Liver (tissue), 8 donors: ENCODE measurements at regions not wholly inside any gene's neighbourhood (a gene's known extent, or its start where the extent isn't known, plus 50 kb on each side); places are given as distances from the start of the nearest gene placed in this dataset.

Experiments used
- DNase-seq: peaks from one replicate; pipeline ENCODE4 v3.0.0-alpha.2; 2017; ENCODE audit warnings: low spot score
- H3K27ac ChIP-seq, 2 donors: one replicate each; pipeline ENCODE4 v1.7.0; 2013; ENCODE audit warnings: inconsistent platforms in 2 of 2, low read length in 2 of 2, control low read depth in 1 of 2, low read depth in 1 of 2, mild to moderate bottlenecking in 1 of 2
- H3K27me3 ChIP-seq, 4 donors: one replicate each; pipeline versions ENCODE4 v1.6.1 to v1.7.0; 2013; ENCODE audit warnings: low read length in 3 of 4, inconsistent platforms in 1 of 4, mild to moderate bottlenecking in 1 of 4, moderate library complexity in 1 of 4; ENCODE audit not compliant: control insufficient read depth in 4 of 4, insufficient read depth in 4 of 4
- H3K36me3 ChIP-seq, 4 donors: one replicate each; pipeline versions ENCODE4 v1.6.1 to v1.7.0; 2013; ENCODE audit warnings: low read length in 3 of 4, mild to moderate bottlenecking in 3 of 4, low read depth in 1 of 4, moderate library complexity in 1 of 4; ENCODE audit not compliant: control insufficient read depth in 4 of 4, insufficient read depth in 3 of 4
- H3K4me1 ChIP-seq, 4 donors: one replicate each; pipeline versions ENCODE4 v1.6.1 to v1.7.0; 2013; ENCODE audit warnings: low read length in 3 of 4, mild to moderate bottlenecking in 3 of 4, moderate library complexity in 1 of 4; ENCODE audit not compliant: control insufficient read depth in 4 of 4, insufficient read depth in 4 of 4
- H3K4me3 ChIP-seq, 3 donors: one replicate each; pipeline versions ENCODE4 v1.6.1 to v1.7.0; 2013; ENCODE audit warnings: low read length in 3 of 3, control low read depth in 1 of 3, low read depth in 1 of 3, mild to moderate bottlenecking in 1 of 3
- H3K9ac ChIP-seq, 2 donors: one replicate each; pipeline ENCODE4 v1.7.0; 2013; ENCODE audit warnings: low read length in 2 of 2, mild to moderate bottlenecking in 2 of 2, moderate library complexity in 2 of 2, control low read depth in 1 of 2, low read depth in 1 of 2
- H3K9me3 ChIP-seq, 4 donors: one replicate each; pipeline versions ENCODE4 v1.6.1 to v1.7.0; 2013; ENCODE audit warnings: low read length in 3 of 4; ENCODE audit not compliant: control insufficient read depth in 4 of 4
- CTCF ChIP-seq: fragments of 150-350 bp; IDR thresholded peaks from 2 replicates; pipeline ENCODE4 v1.5.1; 2017; ENCODE audit warnings: improper control_type of control experiment, low read depth, low read length; ENCODE audit not compliant: missing input control
- FOXA2 ChIP-seq: IDR thresholded peaks from 2 replicates; pipeline ENCODE4 v1.6.1; 2016; ENCODE audit warnings: antibody characterized with exemption
- HNF4A ChIP-seq, 2 donors: conservative IDR thresholded peaks; 2 replicates each; pipeline ENCODE4 v1.6.1; 2016; ENCODE audit warnings: antibody characterized with exemption in 2 of 2, mild to moderate bottlenecking in 2 of 2
- JUND ChIP-seq, 2 donors: IDR thresholded peaks; 2 replicates each; pipeline ENCODE4 v1.6.1; 2016; ENCODE audit warnings: antibody characterized with exemption in 2 of 2
- MAX ChIP-seq: IDR thresholded peaks from 2 replicates; pipeline ENCODE4 v1.6.1; 2016; ENCODE audit warnings: antibody characterized with exemption
- NR2F2 ChIP-seq: IDR thresholded peaks from 2 replicates; pipeline ENCODE4 v1.6.1; 2016; ENCODE audit warnings: antibody characterized with exemption
- RXRA ChIP-seq, 2 donors: IDR thresholded peaks; 2 replicates each; pipeline ENCODE4 v1.6.1; 2017 to 2018; ENCODE audit warnings: antibody characterized with exemption in 2 of 2, mild to moderate bottlenecking in 1 of 2
- YY1 ChIP-seq: IDR thresholded peaks from 2 replicates; pipeline ENCODE4 v1.6.1; 2016; ENCODE audit warnings: antibody characterized with exemption, mild to moderate bottlenecking
- ZBTB33 ChIP-seq: IDR thresholded peaks from 2 replicates; pipeline ENCODE4 v1.6.1; 2016; ENCODE audit warnings: antibody characterized with exemption
- WGBS: extraction: QIAGEN DNeasy Blood & Tissue Kit; methylation state at CpG from one replicate; pipeline ENCODE4 v1.1.7; 2013; 5-methylcytosine and 5-hydroxymethylcytosine counted together
- donor health status: healthy.
- donor health status: healthy.
- donor health status: healthy.
- donor health status: healthy.
- donor health status: healthy.

- no peak for TF ChIP-seq CTCF
Observed at GRCh38 chr20:10780901-10781300, 107.1 kb upstream of the JAG1 start (continued).

GRCh38 chr20:10781526-10781925, 107.7 kb upstream of the JAG1 start:
- Histone ChIP-seq H3K4me1 (peaks cover 0 to 5% (median 2%) of the 10 kb centered on the region in 4 donors), H3K27me3 (no peaks in the 10 kb centered on the region), H3K4me3 (no peak overlapping the region), H3K9me3 (no peaks in the 10 kb centered on the region), H3K36me3 (no peaks in the 10 kb centered on the region), H3K9ac (no peak overlapping the region), H3K27ac (no peak overlapping the region)
- DNase-seq: no peak
- TF ChIP-seq ZBTB33 (no peak), MAX (no peak), RXRA (IDR thresholded peaks at IDR 0.05) (no peak), HNF4A (conservative IDR thresholded peaks at IDR 0.05) (no peak), NR2F2 (no peak), CTCF (no peak), YY1 (no peak), FOXA2 (no peak), JUND (IDR thresholded peaks at IDR 0.05) (no peak)
- 76% methylated on average over 3 of the region's 3 CpGs for WGBS

- H3K9me3 ChIP-seq: no peaks in the 10 kb centered on the region
- WGBS: 51% methylated on average over 4 of the region's 4 CpGs
- H3K9ac ChIP-seq: no peak overlapping the region
- no peaks in the 10 kb centered on the region for H3K36me3 ChIP-seq
- H3K4me1 ChIP-seq: peaks cover 0 to 5% (median 2%) of the 10 kb centered on the region in 4 donors
- H3K27me3 ChIP-seq: no peaks in the 10 kb centered on the region
- H3K4me3 ChIP-seq: no peak overlapping the region
- TF ChIP-seq JUND (IDR thresholded peaks at IDR 0.05) (peak; percentile 37 to 49), RXRA (IDR thresholded peaks at IDR 0.05) (no peak)
- no peak overlapping the region for H3K27ac ChIP-seq
- DNase-seq: no peak
Observed at GRCh38 chr20:10783707-10784553, 110.1 kb upstream of the JAG1 start.
